Gastrocnemius medialis (tissue), 4 donors: ENCODE measurements at regions not wholly inside any gene's neighbourhood (a gene's known extent, or its start where the extent isn't known, plus 50 kb on each side); places are given as distances from the start of the nearest gene placed in this dataset.

Experiments
- CTCF ChIP-seq, 5 experiments: fragments of 450-650 bp in 3 of 5; fragments of 200-600 bp in 2 of 5; sonication (generic) in 2 of 5; IDR thresholded peaks in 4 of 5; conservative IDR thresholded peaks in 1 of 5; 1 replicate in 4 of 5; 2 replicates in 1 of 5; pipeline ENCODE4 v1.5.1; 2016 to 2019; ENCODE audit warnings: antibody characterized with exemption in 5 of 5, mild to moderate bottlenecking in 3 of 5, moderate library complexity in 3 of 5
- POLR2A ChIP-seq, 2 donors: fragments of 450-650 bp; IDR thresholded peaks; one replicate each; pipeline ENCODE4 v1.6.1; 2017; ENCODE audit warnings: antibody characterized with exemption in 2 of 2, mild to moderate bottlenecking in 2 of 2, moderate library complexity in 2 of 2

GRCh38 chr12:87428701-87429277 lies 600.4 kb downstream of the C12orf50 start:
- TF ChIP-seq POLR2A (IDR thresholded peaks at IDR 0.05) = no peak
- TF ChIP-seq CTCF (IDR thresholded peaks at IDR 0.05 in 4 of 5, conservative IDR thresholded peaks at IDR 0.05 in 1 of 5) = no peak
